SK-N-SH (cell line): ENCODE measurements at regions not wholly inside any gene's neighbourhood (a gene's known extent, or its start where the extent isn't known, plus 50 kb on each side); places are given as distances from the start of the nearest gene placed in this dataset.

Source experiments
- CTCF ChIA-PET: fragments of 300-600, 350-600 bp; formaldehyde crosslinking; extraction: SDS; loops from one replicate; lab custom pipeline; 2021; lab: Yijun Ruan, JAX
- POLR2A ChIA-PET: fragments of 350-600 bp; sonication (Branson Sonifier 250); formaldehyde crosslinking; extraction: SDS; loops from one replicate; lab custom pipeline; 2020; ENCODE audit warnings: antibody characterized with exemption, inconsistent platforms; lab: Yijun Ruan, JAX
- DNase-seq: peaks from one replicate; pipeline ENCODE4 v3.0.0; 2012
- H2AFZ ChIP-seq: fragments of 200-600 bp; sonication (generic); 2 replicates; pipeline ENCODE4 v1.8.1; 2016; ENCODE audit warnings: antibody characterized with exemption, mild to moderate bottlenecking, low read depth
- H3F3A ChIP-seq: fragments of 200-600 bp; sonication (generic); replicated peaks from 2 replicates; pipeline ENCODE3; 2016; ENCODE audit warnings: antibody characterized with exemption, mild to moderate bottlenecking; ENCODE audit not compliant: insufficient read depth
- H3K27ac ChIP-seq, 2 experiments: fragments of 200-500 bp in 1 of 2; fragments of 200-600 bp in 1 of 2; sonication (Bioruptor generic) in 1 of 2; sonication (generic), shearing (Covaris generic) in 1 of 2; 2 replicates each; pipeline versions ENCODE4 v1.5.1 to v1.6.1; 2014 to 2016; ENCODE audit warnings: low read depth in 2 of 2, inconsistent platforms in 1 of 2, low read length in 1 of 2, mild to moderate bottlenecking in 1 of 2, mixed read lengths in 1 of 2
- H3K27me3 ChIP-seq: fragments of 200-600 bp; sonication (generic), shearing (Covaris generic); 2 replicates; pipeline ENCODE4 v1.6.1; 2016; ENCODE audit warnings: mixed run types; ENCODE audit not compliant: insufficient read depth
- H3K36me3 ChIP-seq, 2 experiments: fragments of 200-500 bp in 1 of 2; fragments of 200-600 bp in 1 of 2; sonication (Bioruptor generic) in 1 of 2; sonication (generic) in 1 of 2; replicated peaks in 1 of 2; 2 replicates each; pipeline versions ENCODE3 to v1.5.1; 2014 to 2016; ENCODE audit warnings: low read length in 1 of 2, mild to moderate bottlenecking in 1 of 2; ENCODE audit not compliant: insufficient read depth in 2 of 2, control insufficient read depth in 1 of 2
- H3K4me1 ChIP-seq, 2 experiments: fragments of 200-500 bp in 1 of 2; fragments of 200-600 bp in 1 of 2; sonication (Bioruptor generic) in 1 of 2; sonication (generic), shearing (Covaris generic) in 1 of 2; 2 replicates each; pipeline versions ENCODE4 v1.5.1 to v1.6.1; 2014 to 2016; ENCODE audit warnings: low read depth in 1 of 2, low read length in 1 of 2, mixed run types in 1 of 2; ENCODE audit not compliant: insufficient read depth in 2 of 2, control insufficient read depth in 1 of 2
- H3K4me2 ChIP-seq: fragments of 200-600 bp; sonication (generic), shearing (Covaris generic); 2 replicates; pipeline ENCODE4 v1.6.1; 2017; ENCODE audit warnings: mixed run types
- H3K4me3 ChIP-seq, 2 experiments: fragments of 200-500 bp in 1 of 2; fragments of 200-600 bp in 1 of 2; sonication (Bioruptor generic) in 1 of 2; sonication (generic), shearing (Covaris generic) in 1 of 2; 2 replicates each; pipeline versions ENCODE4 v1.5.1 to v1.8.1; 2014 to 2016; ENCODE audit warnings: low read depth in 2 of 2, inconsistent platforms in 1 of 2, low read length in 1 of 2, mild to moderate bottlenecking in 1 of 2, mixed read lengths in 1 of 2, moderate library complexity in 1 of 2
- H3K79me2 ChIP-seq: fragments of 200-600 bp; sonication (generic); 2 replicates; pipeline ENCODE4 v1.8.1; 2017; ENCODE audit warnings: mild to moderate bottlenecking; ENCODE audit not compliant: insufficient read depth
- H3K9ac ChIP-seq: fragments of 200-600 bp; sonication (generic); 2 replicates; pipeline ENCODE4 v1.6.1; 2017; ENCODE audit warnings: mixed run types
- H3K9me2 ChIP-seq: fragments of 200-600 bp; sonication (generic); 2 replicates; pipeline ENCODE4 v1.6.1; 2017; ENCODE audit warnings: mixed run types
- H3K9me3 ChIP-seq: fragments of 200-600 bp; sonication (generic); 2 replicates; pipeline ENCODE4 v1.6.1; 2017; ENCODE audit warnings: mixed run types, mild to moderate bottlenecking, moderate library complexity
- H4K20me1 ChIP-seq: fragments of 200-600 bp; sonication (generic); 2 replicates; pipeline ENCODE4 v1.6.1; 2017; ENCODE audit warnings: mild to moderate bottlenecking, mixed run types; ENCODE audit not compliant: insufficient read depth
- CTCF ChIP-seq: fragments of 200-600 bp; sonication (generic); IDR thresholded peaks from 2 replicates; pipeline ENCODE4 v1.6.1; 2017; ENCODE audit warnings: antibody characterized with exemption, mild to moderate bottlenecking, moderate library complexity
- FOSL2 ChIP-seq: IDR thresholded peaks from 2 replicates; pipeline ENCODE4 v1.4.0; 2012; ENCODE audit warnings: low read depth, mild to moderate bottlenecking, moderate library complexity, borderline replicate concordance
- FOXJ3 ChIP-seq: sonication (generic); formaldehyde crosslinking; IDR thresholded peaks from 2 replicates; pipeline ENCODE4 v1.5.1; 2020; ENCODE audit warnings: mild to moderate bottlenecking, missing genetic modification reagents
- FOXM1 ChIP-seq: IDR thresholded peaks from 2 replicates; pipeline ENCODE4 v1.4.0; 2012; ENCODE audit warnings: low read depth, mild to moderate bottlenecking
- GATA2 ChIP-seq: sonication (generic); formaldehyde crosslinking; IDR thresholded peaks from 2 replicates; pipeline ENCODE4 v1.5.0; 2020; ENCODE audit warnings: mild to moderate bottlenecking, missing genetic modification reagents
- MXI1 ChIP-seq: IDR thresholded peaks from 2 replicates; pipeline ENCODE4 v1.6.1; 2012; ENCODE audit warnings: mild to moderate bottlenecking, low read depth, low read length, improper control_type of control experiment
- NFIC ChIP-seq: IDR thresholded peaks from 2 replicates; pipeline ENCODE4 v1.4.0; 2012; ENCODE audit warnings: borderline replicate concordance
- NRF1 ChIP-seq: IDR thresholded peaks from 2 replicates; pipeline ENCODE4 v1.6.1; 2012; ENCODE audit warnings: low read depth, mild to moderate bottlenecking, low read length
- PBX3 ChIP-seq: IDR thresholded peaks from 2 replicates; pipeline ENCODE4; 2012
- REST ChIP-seq: IDR thresholded peaks from 2 replicates; pipeline ENCODE4 v1.6.1; 2012; ENCODE audit warnings: mild to moderate bottlenecking, low read depth, low read length, moderate library complexity
- RFX5 ChIP-seq: IDR thresholded peaks from 2 replicates; pipeline ENCODE4 v1.6.1; 2012; ENCODE audit warnings: mild to moderate bottlenecking, improper control_type of control experiment, low read length
- RXRA ChIP-seq: IDR thresholded peaks from 2 replicates; pipeline ENCODE4 v1.4.0; 2012; ENCODE audit warnings: low read depth, mild to moderate bottlenecking, borderline replicate concordance
- SMC3 ChIP-seq: IDR thresholded peaks from 2 replicates; pipeline ENCODE4 v1.6.1; 2012; ENCODE audit warnings: low read depth, low read length, improper control_type of control experiment
- TAF1 ChIP-seq: IDR thresholded peaks from 2 replicates; pipeline ENCODE4 v1.6.1; 2012; ENCODE audit warnings: low read depth, mild to moderate bottlenecking, low read length, moderate library complexity, borderline replicate concordance
- TEAD4 ChIP-seq: IDR thresholded peaks from 2 replicates; pipeline ENCODE4 v1.4.0; 2012; ENCODE audit warnings: mild to moderate bottlenecking, borderline replicate concordance; ENCODE audit not compliant: insufficient read depth
- USF2 ChIP-seq: fragments of 150-350 bp; IDR thresholded peaks from 2 replicates; pipeline ENCODE4 v1.6.1; 2017; ENCODE audit warnings: antibody characterized with exemption, low read length, low read depth, borderline replicate concordance
- YY1 ChIP-seq: IDR thresholded peaks from 2 replicates; pipeline ENCODE4 v1.4.0; 2012; ENCODE audit warnings: low read depth, mild to moderate bottlenecking
- ZBTB33 ChIP-seq: IDR thresholded peaks from 2 replicates; pipeline ENCODE4 v1.4.0; 2012; ENCODE audit warnings: low read depth, borderline replicate concordance
- WGBS: methylation state at CpG from one replicate; pipeline ENCODE4 v1.1.6; 2017; ENCODE audit warnings: low lambda C conversion rate; 5-methylcytosine and 5-hydroxymethylcytosine counted together
- TF ChIP-seq, protein P1 (sequence below): fragments of 150-350 bp; IDR thresholded peaks from 2 replicates; pipeline ENCODE4 v1.6.1; 2016; ENCODE audit warnings: mild to moderate bottlenecking, low read depth, low read length
- TF ChIP-seq, protein P2 (sequence below): IDR thresholded peaks from 2 replicates; pipeline ENCODE4 v1.4.0; 2012; ENCODE audit warnings: low read depth

DNA sequence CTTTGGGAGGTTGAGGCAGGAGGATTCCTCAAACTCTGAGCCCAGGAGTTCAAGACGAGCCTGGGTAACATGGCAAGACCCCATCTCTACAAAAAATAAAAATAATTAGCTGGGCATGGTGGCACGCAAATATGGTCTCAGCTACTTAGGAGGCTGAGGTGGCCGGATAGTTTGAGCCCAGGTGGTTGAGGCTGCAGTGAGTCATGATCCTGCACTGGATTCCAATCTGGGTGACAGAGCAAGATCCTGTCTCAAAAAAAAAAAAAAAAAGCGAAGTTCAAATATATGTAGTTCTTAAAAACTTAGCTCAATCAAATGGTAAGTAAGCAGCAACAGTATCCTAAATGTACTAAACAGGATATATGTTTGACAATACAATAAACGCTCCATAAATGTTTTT is 85.5 kb upstream of the SSTR1 start:
- Histone ChIP-seq H2AFZ (no peak overlapping the region), H3F3A (no peaks in the 10 kb centered on the region), H3K4me1 (no peaks in the 10 kb centered on the region), H3K79me2 (no peaks in the 10 kb centered on the region), H3K27me3 (no peaks in the 10 kb centered on the region; the same call in 1 of the 2 replicates), H3K9me3 (no peaks in the 10 kb centered on the region), H3K9me2 (no peaks in the 10 kb centered on the region), H3K27ac (no peak overlapping the region), H3K4me2 (no peak overlapping the region), H4K20me1 (no peaks in the 10 kb centered on the region), H3K9ac (no peak overlapping the region), H3K4me3 (no peak overlapping the region), H3K36me3 (no peaks in the 10 kb centered on the region)
- TF ChIP-seq FOXM1: no peak
- no peak for TF ChIP-seq YY1
- no peak for TF ChIP-seq MXI1
- TF ChIP-seq, protein P1, sequence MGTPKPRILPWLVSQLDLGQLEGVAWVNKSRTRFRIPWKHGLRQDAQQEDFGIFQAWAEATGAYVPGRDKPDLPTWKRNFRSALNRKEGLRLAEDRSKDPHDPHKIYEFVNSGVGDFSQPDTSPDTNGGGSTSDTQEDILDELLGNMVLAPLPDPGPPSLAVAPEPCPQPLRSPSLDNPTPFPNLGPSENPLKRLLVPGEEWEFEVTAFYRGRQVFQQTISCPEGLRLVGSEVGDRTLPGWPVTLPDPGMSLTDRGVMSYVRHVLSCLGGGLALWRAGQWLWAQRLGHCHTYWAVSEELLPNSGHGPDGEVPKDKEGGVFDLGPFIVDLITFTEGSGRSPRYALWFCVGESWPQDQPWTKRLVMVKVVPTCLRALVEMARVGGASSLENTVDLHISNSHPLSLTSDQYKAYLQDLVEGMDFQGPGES: no peak
- no peak for TF ChIP-seq ZBTB33
- TF ChIP-seq RXRA: no peak
- TF ChIP-seq FOSL2: no peak
- no peak for TF ChIP-seq PBX3
- TF ChIP-seq, protein P2, sequence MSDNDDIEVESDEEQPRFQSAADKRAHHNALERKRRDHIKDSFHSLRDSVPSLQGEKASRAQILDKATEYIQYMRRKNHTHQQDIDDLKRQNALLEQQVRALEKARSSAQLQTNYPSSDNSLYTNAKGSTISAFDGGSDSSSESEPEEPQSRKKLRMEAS: no peak
- no peak for TF ChIP-seq REST
- no peak for TF ChIP-seq TEAD4
- TF ChIP-seq FOXJ3 (CRISPR knock-in tag): no peak
- no peak for TF ChIP-seq NFIC
- no peak for TF ChIP-seq NRF1
- no peak for TF ChIP-seq GATA2 (CRISPR knock-in tag)
- no peak for TF ChIP-seq TAF1
- TF ChIP-seq CTCF: no peak
- no peak for TF ChIP-seq SMC3
- TF ChIP-seq USF2: no peak
- TF ChIP-seq RFX5: no peak
- ChIA-PET POLR2A (no interaction called here), CTCF (no interaction called here)
- DNase-seq: no peak
- WGBS: 9% methylated on average over 3 of the region's 5 CpGs
